GM10266 (cell line): ENCODE measurements at regions not wholly inside any gene's neighbourhood (a gene's known extent, or its start where the extent isn't known, plus 50 kb on each side); places are given as distances from the start of the nearest gene placed in this dataset.

ENCODE experiments used
- DNase-seq: peaks from one replicate; pipeline ENCODE4 v3.0.0; 2012; ENCODE audit errors: extremely low spot score
- CTCF ChIP-seq: IDR thresholded peaks from 2 replicates; pipeline ENCODE4 v1.5.1; 2012; ENCODE audit warnings: mild to moderate bottlenecking, low read depth; ENCODE audit not compliant: control insufficient read depth, insufficient read depth; ENCODE audit errors: missing control alignments

GRCh38 chr2:16885027-16885426, 219.4 kb upstream of the CYRIA start:
- no peak for DNase-seq
- TF ChIP-seq CTCF, result no peak

GRCh38 chr2:16882706-16883105, 217.1 kb upstream of the CYRIA start:
- no peak for TF ChIP-seq CTCF

GRCh38 chr2:16881122-16881521, 215.5 kb upstream of the CYRIA start:
- TF ChIP-seq CTCF, result no peak
- no peak for DNase-seq

More at GRCh38 chr2:16882706-16883105, 217.1 kb upstream of the CYRIA start:
- no peak for DNase-seq

- no peak for DNase-seq
Measured at GRCh38 chr2:16871411-16871810, 205.8 kb upstream of the CYRIA start.

GRCh38 chr2:16870491-16871076, 204.9 kb upstream of the CYRIA start:
- no peak for DNase-seq
- no peak for TF ChIP-seq CTCF

More at GRCh38 chr2:16871411-16871810, 205.8 kb upstream of the CYRIA start:
- no peak for TF ChIP-seq CTCF

GRCh38 chr2:16869711-16870110, 204.1 kb upstream of the CYRIA start:
- no peak for DNase-seq
- TF ChIP-seq CTCF, result no peak

GRCh38 chr2:16862471-16862870, 196.8 kb upstream of the CYRIA start:
- DNase-seq, result no peak

More at GRCh38 chr2:16862471-16862870, 196.8 kb upstream of the CYRIA start:
- TF ChIP-seq CTCF, result no peak
